SK-N-SH (cell line): ENCODE measurements at regions not wholly inside any gene's neighbourhood (a gene's known extent, or its start where the extent isn't known, plus 50 kb on each side); places are given as distances from the start of the nearest gene placed in this dataset.

Source experiments
- CTCF ChIA-PET: fragments of 300-600, 350-600 bp; formaldehyde crosslinking; extraction: SDS; loops from one replicate; lab custom pipeline; 2021; lab: Yijun Ruan, JAX
- POLR2A ChIA-PET: fragments of 350-600 bp; sonication (Branson Sonifier 250); formaldehyde crosslinking; extraction: SDS; loops from one replicate; lab custom pipeline; 2020; ENCODE audit warnings: antibody characterized with exemption, inconsistent platforms; lab: Yijun Ruan, JAX
- DNase-seq: peaks from one replicate; pipeline ENCODE4 v3.0.0; 2012
- H2AFZ ChIP-seq: fragments of 200-600 bp; sonication (generic); 2 replicates; pipeline ENCODE4 v1.8.1; 2016; ENCODE audit warnings: antibody characterized with exemption, mild to moderate bottlenecking, low read depth
- H3F3A ChIP-seq: fragments of 200-600 bp; sonication (generic); replicated peaks from 2 replicates; pipeline ENCODE3; 2016; ENCODE audit warnings: antibody characterized with exemption, mild to moderate bottlenecking; ENCODE audit not compliant: insufficient read depth
- H3K27ac ChIP-seq, 2 experiments: fragments of 200-500 bp in 1 of 2; fragments of 200-600 bp in 1 of 2; sonication (Bioruptor generic) in 1 of 2; sonication (generic), shearing (Covaris generic) in 1 of 2; 2 replicates each; pipeline versions ENCODE4 v1.5.1 to v1.6.1; 2014 to 2016; ENCODE audit warnings: low read depth in 2 of 2, inconsistent platforms in 1 of 2, low read length in 1 of 2, mild to moderate bottlenecking in 1 of 2, mixed read lengths in 1 of 2
- H3K27me3 ChIP-seq: fragments of 200-600 bp; sonication (generic), shearing (Covaris generic); 2 replicates; pipeline ENCODE4 v1.6.1; 2016; ENCODE audit warnings: mixed run types; ENCODE audit not compliant: insufficient read depth
- H3K36me3 ChIP-seq, 2 experiments: fragments of 200-500 bp in 1 of 2; fragments of 200-600 bp in 1 of 2; sonication (Bioruptor generic) in 1 of 2; sonication (generic) in 1 of 2; replicated peaks in 1 of 2; 2 replicates each; pipeline versions ENCODE3 to v1.5.1; 2014 to 2016; ENCODE audit warnings: low read length in 1 of 2, mild to moderate bottlenecking in 1 of 2; ENCODE audit not compliant: insufficient read depth in 2 of 2, control insufficient read depth in 1 of 2
- H3K4me1 ChIP-seq, 2 experiments: fragments of 200-500 bp in 1 of 2; fragments of 200-600 bp in 1 of 2; sonication (Bioruptor generic) in 1 of 2; sonication (generic), shearing (Covaris generic) in 1 of 2; 2 replicates each; pipeline versions ENCODE4 v1.5.1 to v1.6.1; 2014 to 2016; ENCODE audit warnings: low read depth in 1 of 2, low read length in 1 of 2, mixed run types in 1 of 2; ENCODE audit not compliant: insufficient read depth in 2 of 2, control insufficient read depth in 1 of 2
- H3K4me2 ChIP-seq: fragments of 200-600 bp; sonication (generic), shearing (Covaris generic); 2 replicates; pipeline ENCODE4 v1.6.1; 2017; ENCODE audit warnings: mixed run types
- H3K4me3 ChIP-seq, 2 experiments: fragments of 200-500 bp in 1 of 2; fragments of 200-600 bp in 1 of 2; sonication (Bioruptor generic) in 1 of 2; sonication (generic), shearing (Covaris generic) in 1 of 2; 2 replicates each; pipeline versions ENCODE4 v1.5.1 to v1.8.1; 2014 to 2016; ENCODE audit warnings: low read depth in 2 of 2, inconsistent platforms in 1 of 2, low read length in 1 of 2, mild to moderate bottlenecking in 1 of 2, mixed read lengths in 1 of 2, moderate library complexity in 1 of 2
- H3K79me2 ChIP-seq: fragments of 200-600 bp; sonication (generic); 2 replicates; pipeline ENCODE4 v1.8.1; 2017; ENCODE audit warnings: mild to moderate bottlenecking; ENCODE audit not compliant: insufficient read depth
- H3K9ac ChIP-seq: fragments of 200-600 bp; sonication (generic); 2 replicates; pipeline ENCODE4 v1.6.1; 2017; ENCODE audit warnings: mixed run types
- H3K9me2 ChIP-seq: fragments of 200-600 bp; sonication (generic); 2 replicates; pipeline ENCODE4 v1.6.1; 2017; ENCODE audit warnings: mixed run types
- H3K9me3 ChIP-seq: fragments of 200-600 bp; sonication (generic); 2 replicates; pipeline ENCODE4 v1.6.1; 2017; ENCODE audit warnings: mixed run types, mild to moderate bottlenecking, moderate library complexity
- H4K20me1 ChIP-seq: fragments of 200-600 bp; sonication (generic); 2 replicates; pipeline ENCODE4 v1.6.1; 2017; ENCODE audit warnings: mild to moderate bottlenecking, mixed run types; ENCODE audit not compliant: insufficient read depth
- CHD2 ChIP-seq: fragments of 150-350 bp; IDR thresholded peaks from 2 replicates; pipeline ENCODE4 v1.6.1; 2018; ENCODE audit warnings: low read length; ENCODE audit not compliant: partially characterized antibody
- FOSL2 ChIP-seq: IDR thresholded peaks from 2 replicates; pipeline ENCODE4 v1.4.0; 2012; ENCODE audit warnings: low read depth, mild to moderate bottlenecking, moderate library complexity, borderline replicate concordance
- FOXM1 ChIP-seq: IDR thresholded peaks from 2 replicates; pipeline ENCODE4 v1.4.0; 2012; ENCODE audit warnings: low read depth, mild to moderate bottlenecking
- GABPA ChIP-seq: IDR thresholded peaks from 2 replicates; pipeline ENCODE4 v1.4.0; 2012; ENCODE audit warnings: low read depth, mild to moderate bottlenecking
- JUND ChIP-seq: IDR thresholded peaks from 2 replicates; pipeline ENCODE4 v1.4.0; 2012
- NFIC ChIP-seq: IDR thresholded peaks from 2 replicates; pipeline ENCODE4 v1.4.0; 2012; ENCODE audit warnings: borderline replicate concordance
- SIN3A ChIP-seq: IDR thresholded peaks from 2 replicates; pipeline ENCODE4 v1.6.1; 2012; ENCODE audit warnings: low read depth, mild to moderate bottlenecking, low read length, moderate library complexity, borderline replicate concordance
- SMC3 ChIP-seq: IDR thresholded peaks from 2 replicates; pipeline ENCODE4 v1.6.1; 2012; ENCODE audit warnings: low read depth, low read length, improper control_type of control experiment
- TAF1 ChIP-seq: IDR thresholded peaks from 2 replicates; pipeline ENCODE4 v1.6.1; 2012; ENCODE audit warnings: low read depth, mild to moderate bottlenecking, low read length, moderate library complexity, borderline replicate concordance
- WGBS: methylation state at CpG from one replicate; pipeline ENCODE4 v1.1.6; 2017; ENCODE audit warnings: low lambda C conversion rate; 5-methylcytosine and 5-hydroxymethylcytosine counted together
- TF ChIP-seq, protein P1 (sequence below): fragments of 150-350 bp; IDR thresholded peaks from 2 replicates; pipeline ENCODE4 v1.6.1; 2016; ENCODE audit warnings: mild to moderate bottlenecking, low read depth, low read length
- TF ChIP-seq, protein P2 (sequence below): IDR thresholded peaks from 2 replicates; pipeline ENCODE4 v1.4.0; 2012; ENCODE audit warnings: low read depth, borderline replicate concordance
- TF ChIP-seq, protein P3 (sequence below): fragments of 150-350 bp; IDR thresholded peaks from 2 replicates; pipeline ENCODE4 v1.6.1; 2017; ENCODE audit warnings: antibody characterized with exemption, low read length, low read depth, borderline replicate concordance
- TF ChIP-seq, protein P4 (sequence below): IDR thresholded peaks from 2 replicates; pipeline ENCODE4 v1.4.0; 2012; ENCODE audit warnings: low read depth
- TF ChIP-seq, protein P5 (sequence below): IDR thresholded peaks from 2 replicates; pipeline ENCODE4; 2012
- TF ChIP-seq, protein P6 (sequence below): IDR thresholded peaks from 2 replicates; pipeline ENCODE4 v1.4.0; 2012; ENCODE audit warnings: low read depth, borderline replicate concordance

DNA sequence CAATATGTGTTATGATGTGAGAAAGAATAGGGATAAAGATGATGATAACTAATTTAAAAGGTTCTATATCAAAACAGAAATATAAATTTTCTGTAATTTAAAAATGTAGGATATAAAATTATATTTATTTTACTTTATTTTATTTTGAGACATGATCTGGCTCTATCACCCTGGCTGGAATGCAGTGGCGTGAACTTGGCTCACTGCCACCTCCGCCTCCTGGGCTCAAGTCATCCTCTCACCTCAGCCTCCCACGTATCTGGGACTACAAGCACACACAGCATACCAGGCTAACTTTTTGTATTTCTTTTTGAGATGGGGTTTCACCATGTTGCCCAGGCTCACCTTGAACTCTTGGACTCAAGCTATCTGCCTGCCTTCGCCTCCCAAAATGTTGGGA is 214.9 kb upstream of the SLITRK1 start:
- Histone ChIP-seq H3K36me3 (no peaks in the 10 kb centered on the region), H3K4me2 (no peak overlapping the region), H3K9me3 (no peaks in the 10 kb centered on the region), H2AFZ (no peak overlapping the region), H3K9ac (no peak overlapping the region), H3K4me1 (no peaks in the 10 kb centered on the region), H3K9me2 (no peaks in the 10 kb centered on the region), H3K27me3 (peaks cover 4% of the 10 kb centered on the region; the same call in 1 of the 2 replicates), H4K20me1 (no peaks in the 10 kb centered on the region), H3K79me2 (no peaks in the 10 kb centered on the region), H3K27ac (no peak overlapping the region), H3K4me3 (no peak overlapping the region), H3F3A (no peaks in the 10 kb centered on the region)
- DNase-seq = no peak
- TF ChIP-seq, protein P1, sequence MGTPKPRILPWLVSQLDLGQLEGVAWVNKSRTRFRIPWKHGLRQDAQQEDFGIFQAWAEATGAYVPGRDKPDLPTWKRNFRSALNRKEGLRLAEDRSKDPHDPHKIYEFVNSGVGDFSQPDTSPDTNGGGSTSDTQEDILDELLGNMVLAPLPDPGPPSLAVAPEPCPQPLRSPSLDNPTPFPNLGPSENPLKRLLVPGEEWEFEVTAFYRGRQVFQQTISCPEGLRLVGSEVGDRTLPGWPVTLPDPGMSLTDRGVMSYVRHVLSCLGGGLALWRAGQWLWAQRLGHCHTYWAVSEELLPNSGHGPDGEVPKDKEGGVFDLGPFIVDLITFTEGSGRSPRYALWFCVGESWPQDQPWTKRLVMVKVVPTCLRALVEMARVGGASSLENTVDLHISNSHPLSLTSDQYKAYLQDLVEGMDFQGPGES = no peak
- TF ChIP-seq CHD2 (no peak), JUND (no peak), SIN3A (no peak), FOXM1 (no peak), NFIC (no peak), SMC3 (no peak), GABPA (no peak), TAF1 (no peak), FOSL2 (no peak)
- TF ChIP-seq, protein P2, sequence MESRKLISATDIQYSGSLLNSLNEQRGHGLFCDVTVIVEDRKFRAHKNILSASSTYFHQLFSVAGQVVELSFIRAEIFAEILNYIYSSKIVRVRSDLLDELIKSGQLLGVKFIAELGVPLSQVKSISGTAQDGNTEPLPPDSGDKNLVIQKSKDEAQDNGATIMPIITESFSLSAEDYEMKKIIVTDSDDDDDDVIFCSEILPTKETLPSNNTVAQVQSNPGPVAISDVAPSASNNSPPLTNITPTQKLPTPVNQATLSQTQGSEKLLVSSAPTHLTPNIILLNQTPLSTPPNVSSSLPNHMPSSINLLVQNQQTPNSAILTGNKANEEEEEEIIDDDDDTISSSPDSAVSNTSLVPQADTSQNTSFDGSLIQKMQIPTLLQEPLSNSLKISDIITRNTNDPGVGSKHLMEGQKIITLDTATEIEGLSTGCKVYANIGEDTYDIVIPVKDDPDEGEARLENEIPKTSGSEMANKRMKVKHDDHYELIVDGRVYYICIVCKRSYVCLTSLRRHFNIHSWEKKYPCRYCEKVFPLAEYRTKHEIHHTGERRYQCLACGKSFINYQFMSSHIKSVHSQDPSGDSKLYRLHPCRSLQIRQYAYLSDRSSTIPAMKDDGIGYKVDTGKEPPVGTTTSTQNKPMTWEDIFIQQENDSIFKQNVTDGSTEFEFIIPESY = no peak
- TF ChIP-seq, protein P3, sequence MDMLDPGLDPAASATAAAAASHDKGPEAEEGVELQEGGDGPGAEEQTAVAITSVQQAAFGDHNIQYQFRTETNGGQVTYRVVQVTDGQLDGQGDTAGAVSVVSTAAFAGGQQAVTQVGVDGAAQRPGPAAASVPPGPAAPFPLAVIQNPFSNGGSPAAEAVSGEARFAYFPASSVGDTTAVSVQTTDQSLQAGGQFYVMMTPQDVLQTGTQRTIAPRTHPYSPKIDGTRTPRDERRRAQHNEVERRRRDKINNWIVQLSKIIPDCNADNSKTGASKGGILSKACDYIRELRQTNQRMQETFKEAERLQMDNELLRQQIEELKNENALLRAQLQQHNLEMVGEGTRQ = no peak
- TF ChIP-seq, protein P4, sequence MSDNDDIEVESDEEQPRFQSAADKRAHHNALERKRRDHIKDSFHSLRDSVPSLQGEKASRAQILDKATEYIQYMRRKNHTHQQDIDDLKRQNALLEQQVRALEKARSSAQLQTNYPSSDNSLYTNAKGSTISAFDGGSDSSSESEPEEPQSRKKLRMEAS = no peak
- TF ChIP-seq, protein P5, sequence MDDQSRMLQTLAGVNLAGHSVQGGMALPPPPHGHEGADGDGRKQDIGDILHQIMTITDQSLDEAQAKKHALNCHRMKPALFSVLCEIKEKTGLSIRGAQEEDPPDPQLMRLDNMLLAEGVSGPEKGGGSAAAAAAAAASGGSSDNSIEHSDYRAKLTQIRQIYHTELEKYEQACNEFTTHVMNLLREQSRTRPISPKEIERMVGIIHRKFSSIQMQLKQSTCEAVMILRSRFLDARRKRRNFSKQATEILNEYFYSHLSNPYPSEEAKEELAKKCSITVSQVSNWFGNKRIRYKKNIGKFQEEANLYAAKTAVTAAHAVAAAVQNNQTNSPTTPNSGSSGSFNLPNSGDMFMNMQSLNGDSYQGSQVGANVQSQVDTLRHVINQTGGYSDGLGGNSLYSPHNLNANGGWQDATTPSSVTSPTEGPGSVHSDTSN = no peak
- TF ChIP-seq, protein P6, sequence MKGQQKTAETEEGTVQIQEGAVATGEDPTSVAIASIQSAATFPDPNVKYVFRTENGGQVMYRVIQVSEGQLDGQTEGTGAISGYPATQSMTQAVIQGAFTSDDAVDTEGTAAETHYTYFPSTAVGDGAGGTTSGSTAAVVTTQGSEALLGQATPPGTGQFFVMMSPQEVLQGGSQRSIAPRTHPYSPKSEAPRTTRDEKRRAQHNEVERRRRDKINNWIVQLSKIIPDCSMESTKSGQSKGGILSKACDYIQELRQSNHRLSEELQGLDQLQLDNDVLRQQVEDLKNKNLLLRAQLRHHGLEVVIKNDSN = no peak
- ChIA-PET CTCF (no interaction called here), POLR2A (no interaction called here)
- 20% methylated on average over 4 of the region's 4 CpGs for WGBS
